NCI-H2196 (cell line): ENCODE measurements at regions not wholly inside any gene's neighbourhood (a gene's known extent, or its start where the extent isn't known, plus 50 kb on each side); places are given as distances from the start of the nearest gene placed in this dataset.
"Not testable (repeated sequence)": the region's sequence is repeated elsewhere in the genome, so short reads cannot be mapped to it uniquely, and the experiment has no call there.

Experiments
- DNase-seq: peaks from one replicate; lab custom pipeline; 2025; ENCODE audit not compliant: unreplicated experiment; lab: John Stamatoyannopoulos, UW

DNA sequence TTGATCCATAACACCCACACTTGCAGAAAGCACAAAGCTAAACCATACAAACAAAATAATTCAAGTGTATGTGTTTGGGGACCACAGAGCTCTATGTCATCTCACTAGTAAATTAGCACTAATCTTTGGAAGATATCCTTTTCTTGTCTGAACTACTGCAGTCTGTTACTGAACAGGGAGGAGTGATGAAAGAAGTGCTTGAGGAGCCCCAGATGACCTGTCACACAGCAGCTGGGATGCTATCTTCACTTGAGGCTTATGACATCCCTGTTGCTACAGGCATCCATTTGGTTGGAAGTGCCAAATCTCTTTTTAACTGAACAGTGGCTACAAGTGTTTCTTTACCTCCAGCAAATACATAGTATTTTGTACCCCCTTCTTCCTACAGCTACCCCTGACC is 386.3 kb upstream of the CHAC2 start:
- DNase-seq: no peak

DNA sequence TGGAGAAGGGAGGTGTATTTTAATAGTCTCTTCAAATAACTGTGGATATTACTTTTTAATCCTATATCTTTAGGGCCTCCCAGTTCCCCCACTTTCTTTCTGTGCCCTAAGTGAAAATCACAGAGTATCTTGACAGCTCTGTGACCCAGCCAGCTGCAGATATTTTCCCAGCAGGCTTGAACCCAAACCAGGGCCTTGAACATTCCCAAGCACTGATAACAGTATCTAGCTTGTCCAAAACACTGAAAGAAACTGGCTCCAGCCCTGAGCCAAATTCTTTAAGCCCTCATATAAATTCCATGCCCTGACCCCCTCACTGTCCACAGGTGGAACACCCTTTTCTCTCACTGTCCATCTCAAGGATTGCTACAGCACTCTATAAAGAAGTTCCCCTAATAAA is 388.1 kb upstream of the CHAC2 start:
- no peak for DNase-seq

DNA sequence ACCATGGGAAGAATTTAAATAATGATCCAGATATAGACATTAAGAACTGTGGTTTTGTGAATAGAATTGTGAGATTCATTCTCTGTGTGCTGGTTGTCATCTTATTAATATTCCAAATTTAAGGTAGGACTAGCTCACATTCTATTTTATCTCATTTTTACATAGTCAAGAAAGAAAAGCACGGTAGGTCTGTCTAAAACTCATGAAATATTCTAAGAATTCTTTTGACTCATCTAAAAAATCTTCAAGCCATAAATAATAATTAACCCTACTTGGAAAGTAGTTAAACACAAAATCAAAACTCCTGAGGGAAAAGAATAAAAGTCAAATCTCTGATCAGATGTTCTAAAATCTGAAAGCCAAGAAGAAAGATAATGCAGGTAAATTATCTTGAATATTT is 388.8 kb upstream of the CHAC2 start:
- DNase-seq: no peak

DNA sequence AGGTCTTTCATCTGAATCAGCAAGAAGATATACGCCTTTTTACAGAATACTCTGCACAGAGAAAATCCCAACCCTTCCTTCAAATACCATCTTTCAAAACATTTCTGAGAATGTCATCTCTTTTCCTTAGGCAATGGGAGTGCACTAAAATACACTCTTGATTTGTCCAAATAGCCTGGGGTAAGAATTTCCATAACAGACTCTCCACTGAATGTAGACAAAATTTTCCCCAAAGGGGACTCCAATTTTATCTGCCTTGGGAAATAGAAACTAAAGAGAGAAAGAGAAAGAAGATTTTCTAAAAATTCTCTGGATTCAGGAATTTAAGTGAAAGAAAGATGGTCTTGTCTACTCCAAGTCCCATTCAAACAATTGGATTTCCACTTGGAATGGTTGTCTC is 394.5 kb upstream of the CHAC2 start:
- DNase-seq: no peak

DNA sequence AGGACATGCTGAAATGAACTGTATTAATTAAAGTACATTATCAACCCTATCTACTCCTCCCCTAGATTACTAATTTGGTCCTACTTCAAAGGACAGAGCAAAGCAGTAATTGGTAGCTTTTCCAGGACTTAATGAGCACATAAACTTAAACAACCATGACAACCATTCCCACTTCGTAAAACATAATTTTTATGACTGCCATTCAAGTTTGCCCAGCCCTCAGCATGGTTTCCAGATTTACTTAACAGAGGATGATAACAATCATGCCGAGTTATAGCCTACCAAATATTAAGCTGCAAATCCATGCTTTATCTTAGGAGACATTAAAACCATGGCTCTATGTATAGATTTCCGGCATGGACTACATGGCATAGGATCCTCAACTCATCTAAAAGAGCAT is 401.1 kb upstream of the CHAC2 start:
- DNase-seq: no peak

DNA sequence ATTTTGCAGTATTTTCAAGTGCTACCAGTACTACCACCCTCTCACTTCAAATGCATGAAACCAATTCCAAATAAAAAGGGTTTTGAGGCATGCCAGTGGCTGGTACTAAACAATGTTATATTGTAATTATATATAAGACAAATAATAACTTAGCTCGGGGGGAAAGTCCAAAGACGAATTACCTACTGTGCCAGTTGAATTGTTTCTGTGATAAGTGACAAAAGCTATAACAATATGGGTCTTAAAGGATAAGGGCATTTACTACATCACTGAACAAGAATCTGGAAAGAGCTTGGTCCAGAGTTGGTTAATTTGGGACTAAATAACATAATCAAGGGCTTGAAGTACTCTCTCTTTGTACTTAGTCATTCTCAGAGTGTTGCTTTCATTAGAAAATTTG is 404.7 kb upstream of the CHAC2 start:
- DNase-seq: no peak

DNA sequence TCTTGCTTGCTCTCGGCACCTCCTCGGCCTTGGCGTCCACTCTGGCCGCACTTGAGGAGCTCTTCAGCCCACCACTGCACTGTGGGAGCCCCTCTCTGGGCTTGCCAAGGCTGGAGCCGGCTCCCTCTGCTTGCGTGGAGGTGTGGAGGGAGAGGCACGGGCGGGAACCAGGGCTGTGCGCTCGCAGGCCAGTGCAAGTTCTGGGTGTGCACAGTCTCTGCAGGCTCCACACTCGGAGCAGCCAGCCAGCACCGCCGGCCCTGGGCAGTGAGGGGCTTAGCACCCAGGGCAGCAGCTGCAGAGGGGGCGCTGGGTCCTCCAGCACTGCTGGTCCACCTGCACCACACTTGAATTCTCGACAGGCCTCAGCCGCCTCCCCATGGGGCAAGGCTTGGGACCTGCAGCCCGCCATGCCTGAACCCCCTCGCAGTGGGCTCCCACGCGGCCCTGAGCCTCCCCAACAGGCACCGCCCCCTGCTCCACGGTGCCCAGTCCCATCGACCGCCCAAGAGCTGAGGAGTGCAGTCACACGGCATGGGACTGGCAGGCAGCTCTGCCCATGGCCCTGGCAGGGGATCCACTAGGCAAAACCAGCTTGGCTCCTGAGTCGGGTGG is 411.2 kb upstream of the CHAC2 start:
- no peak for DNase-seq

DNA sequence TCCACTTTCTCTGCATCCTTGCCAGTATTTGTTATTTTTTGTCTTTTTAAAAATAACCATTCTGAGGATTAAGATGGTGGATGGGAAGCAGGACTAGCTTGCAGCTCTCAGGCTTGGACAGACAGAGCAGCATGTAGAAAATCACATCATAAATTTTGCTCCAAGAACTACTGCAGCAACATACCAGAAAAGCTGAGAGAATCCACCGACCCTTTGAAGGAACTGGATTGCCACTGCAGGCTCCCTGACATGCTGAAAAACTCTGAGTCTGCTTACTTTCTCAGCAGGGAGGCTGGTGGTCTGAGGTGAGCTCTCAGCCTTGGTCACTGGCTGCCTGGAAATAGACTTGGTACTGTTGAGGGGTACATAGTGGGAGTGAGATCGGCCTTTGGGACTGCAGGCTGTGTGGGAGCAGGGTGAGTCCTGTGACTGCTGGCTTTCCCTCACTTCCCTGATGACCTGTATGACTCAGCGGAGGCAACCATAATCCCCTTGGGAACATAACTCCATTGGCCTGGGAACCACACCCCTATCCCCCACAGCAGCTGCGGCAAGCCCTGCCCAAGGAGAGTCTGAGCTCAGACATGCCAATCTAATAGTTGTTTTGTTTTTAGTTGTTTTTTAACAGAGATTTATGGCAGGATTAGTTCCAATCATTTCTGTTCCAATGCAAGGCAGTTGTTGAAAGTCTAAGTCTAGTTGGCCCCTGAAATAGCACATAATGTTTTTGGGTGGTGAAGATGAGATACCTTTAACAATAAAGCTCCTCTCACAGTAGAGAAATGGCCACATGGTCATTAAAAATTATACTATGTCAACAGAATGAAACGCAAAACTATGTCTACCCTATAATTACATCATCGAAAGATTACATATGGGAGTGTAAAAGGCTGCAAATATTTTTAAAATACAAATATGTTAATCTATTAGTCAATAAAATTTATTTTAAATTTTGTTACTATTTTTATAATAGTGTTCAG is 414.2 kb upstream of the CHAC2 start:
- no peak for DNase-seq

DNA sequence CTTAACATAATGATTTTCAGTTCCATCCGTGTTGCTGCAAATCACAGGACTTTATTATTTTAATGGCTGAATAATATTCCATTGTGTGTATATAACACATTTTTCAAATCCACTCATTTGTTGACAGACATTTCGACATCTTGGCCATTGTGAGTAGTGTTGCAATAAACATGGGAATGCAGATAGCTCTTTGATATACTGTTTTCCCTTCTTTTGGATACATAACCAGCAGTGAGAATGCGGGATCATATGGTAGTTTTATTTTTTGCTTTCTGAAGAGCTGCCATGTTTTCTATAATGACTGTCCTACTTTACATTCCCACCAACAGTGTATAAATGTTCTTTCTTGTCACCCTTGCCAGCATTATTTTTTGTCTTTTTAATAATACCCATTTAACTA is 420.3 kb upstream of the CHAC2 start:
- DNase-seq: no peak

DNA sequence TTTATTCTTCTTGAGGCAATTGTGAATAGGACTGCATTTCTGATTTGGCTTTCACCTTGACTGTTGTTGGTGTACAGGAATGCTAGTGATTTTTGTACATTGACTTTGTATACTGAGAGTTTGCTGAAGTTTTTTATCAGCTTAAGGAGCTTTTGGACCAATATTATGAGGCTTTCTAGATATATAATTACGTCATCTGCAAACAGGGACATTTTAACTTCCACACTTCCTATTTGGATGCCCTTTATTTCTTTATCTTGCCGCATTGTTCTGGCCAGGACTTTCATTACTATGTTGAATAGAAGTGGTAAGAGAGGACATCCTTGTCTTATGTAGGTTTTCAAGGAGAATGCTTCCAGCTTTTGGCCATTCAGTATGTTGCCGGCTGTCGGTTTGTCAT is 425.4 kb upstream of the CHAC2 start:
- DNase-seq: no peak

DNA sequence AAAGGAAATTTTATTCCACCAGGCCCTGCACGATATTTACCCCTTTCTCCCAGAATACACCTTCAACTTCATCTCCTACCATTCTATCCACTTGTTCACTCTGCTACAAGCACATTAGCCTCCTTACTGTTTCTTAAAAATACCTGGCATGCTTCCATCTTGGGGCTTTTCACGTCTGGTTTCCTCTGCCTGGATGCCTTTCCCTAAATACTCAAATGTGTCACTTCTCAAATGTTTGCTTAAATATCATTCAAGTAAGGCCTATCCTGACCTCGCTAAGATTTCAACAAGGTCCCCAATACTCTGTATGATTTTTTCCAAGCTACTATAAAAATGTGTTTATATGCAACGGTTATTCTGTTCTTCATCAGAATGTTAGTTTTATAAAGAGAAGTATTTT is 433.0 kb upstream of the CHAC2 start:
- DNase-seq: no peak

DNA sequence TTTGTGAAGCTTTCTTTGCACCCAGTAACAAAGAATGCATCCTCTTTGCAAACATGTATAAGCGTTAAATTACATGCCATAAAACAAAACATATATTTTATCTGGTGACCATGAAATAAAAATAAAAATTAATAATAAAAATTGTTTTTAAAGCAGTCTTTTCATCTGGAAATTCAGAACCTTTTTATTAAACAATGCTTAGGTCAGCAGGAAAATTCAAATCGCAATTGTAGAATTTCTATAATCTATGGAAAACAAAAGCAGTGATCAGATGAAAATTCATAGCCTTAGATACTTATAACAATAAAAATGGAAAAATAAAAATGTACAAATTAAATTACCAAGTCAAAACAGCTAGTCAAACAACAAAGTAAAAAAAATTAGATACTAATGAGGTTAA is 435.9 kb upstream of the CHAC2 start:
- DNase-seq: no peak

DNA sequence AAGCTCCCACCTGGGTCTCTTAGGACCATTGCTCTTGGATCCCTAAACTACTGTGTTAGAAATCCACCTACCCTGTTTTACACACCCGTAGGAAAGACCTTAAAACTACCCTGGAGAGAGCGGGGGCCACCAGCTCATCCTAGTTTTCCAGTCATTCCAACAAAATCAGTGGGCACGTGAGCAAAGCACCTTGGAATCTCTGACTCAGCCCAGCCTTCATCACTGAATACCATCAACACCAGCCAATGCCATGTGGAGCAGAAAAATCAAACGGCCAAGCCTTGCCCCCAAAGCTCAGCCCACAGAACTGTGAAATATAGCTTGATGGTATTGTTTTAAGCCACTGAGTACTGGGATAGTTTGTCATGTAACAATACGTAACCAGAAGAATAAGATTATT is 449.7 kb upstream of the CHAC2 start:
- no peak for DNase-seq

DNA sequence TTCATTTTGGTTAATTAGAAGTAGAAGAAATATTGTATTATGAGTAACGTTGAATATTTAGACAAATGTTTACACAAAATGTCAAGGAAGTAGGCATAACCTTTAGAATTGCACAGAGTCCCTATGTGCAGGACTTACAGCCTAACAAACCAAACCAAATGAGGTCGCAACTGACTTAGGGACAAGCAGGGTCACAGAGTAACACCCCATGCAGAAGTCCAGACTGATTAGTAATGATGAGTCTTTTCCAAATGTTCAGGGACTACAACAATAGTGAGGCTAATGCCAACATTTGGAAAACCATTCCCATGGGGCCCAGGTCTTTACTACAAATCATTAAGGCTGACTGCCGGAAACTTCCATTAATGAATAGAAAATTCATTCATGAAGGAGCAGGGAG is 452.5 kb upstream of the CHAC2 start:
- DNase-seq: no peak

DNA sequence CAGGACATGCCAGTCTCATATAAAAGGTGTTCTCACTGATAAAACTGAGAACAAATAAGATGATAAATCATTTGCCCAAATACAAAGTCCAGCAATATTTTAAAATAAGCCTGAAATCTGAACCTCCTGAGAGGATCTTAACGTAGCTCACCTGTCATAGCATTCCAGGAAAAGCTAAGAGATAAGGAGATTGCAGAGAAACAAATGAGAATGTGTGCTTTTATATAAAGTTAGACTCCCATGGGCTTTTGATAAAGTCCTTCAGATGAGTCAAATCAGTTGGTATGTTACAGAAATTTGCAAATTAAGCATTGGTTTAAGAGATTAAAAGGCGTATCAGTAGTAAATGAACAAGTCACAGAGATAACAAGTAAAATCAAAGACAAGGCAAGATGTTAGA is 452.9 kb upstream of the CHAC2 start:
- no peak for DNase-seq

DNA sequence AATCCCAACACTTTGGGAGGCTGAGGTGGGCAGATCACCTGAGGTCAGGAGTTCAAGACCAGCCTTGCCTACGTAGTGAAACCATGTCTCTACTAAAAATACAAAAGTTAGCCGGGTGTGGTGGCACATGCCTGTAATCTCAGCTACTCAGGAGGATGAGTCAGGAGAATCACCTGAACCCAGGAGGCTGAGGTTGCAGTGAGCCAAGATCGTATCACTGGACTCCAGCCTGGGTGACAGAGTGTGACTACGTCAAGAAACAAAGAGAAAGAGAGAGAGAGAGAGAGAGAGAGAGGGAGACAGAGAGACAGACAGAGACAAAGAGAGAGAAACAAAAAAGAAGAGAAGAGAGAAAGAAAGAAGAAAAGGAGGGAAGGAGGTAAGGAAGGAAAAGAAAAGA is 454.0 kb upstream of the CHAC2 start:
- DNase-seq: not testable (repeated sequence)

DNA sequence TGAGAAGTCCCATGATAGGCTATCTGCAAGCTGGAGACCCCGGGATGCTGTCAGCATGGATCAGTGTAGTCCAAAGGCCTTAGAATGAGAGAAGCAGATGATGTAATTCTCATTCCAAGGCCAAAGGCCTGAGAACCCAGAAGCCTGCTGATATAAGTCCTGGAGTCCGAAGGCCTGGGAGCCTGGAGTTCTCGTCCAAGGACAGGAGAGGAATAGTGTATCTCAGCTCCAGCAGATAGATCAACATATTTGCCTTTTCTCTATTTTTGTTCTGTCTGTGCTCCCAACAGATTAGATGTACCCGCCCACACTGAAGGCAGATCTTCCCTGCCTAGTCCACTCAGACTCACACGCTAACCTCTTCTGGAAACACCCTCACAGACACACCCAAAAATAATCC is 454.9 kb upstream of the CHAC2 start:
- DNase-seq: no peak

DNA sequence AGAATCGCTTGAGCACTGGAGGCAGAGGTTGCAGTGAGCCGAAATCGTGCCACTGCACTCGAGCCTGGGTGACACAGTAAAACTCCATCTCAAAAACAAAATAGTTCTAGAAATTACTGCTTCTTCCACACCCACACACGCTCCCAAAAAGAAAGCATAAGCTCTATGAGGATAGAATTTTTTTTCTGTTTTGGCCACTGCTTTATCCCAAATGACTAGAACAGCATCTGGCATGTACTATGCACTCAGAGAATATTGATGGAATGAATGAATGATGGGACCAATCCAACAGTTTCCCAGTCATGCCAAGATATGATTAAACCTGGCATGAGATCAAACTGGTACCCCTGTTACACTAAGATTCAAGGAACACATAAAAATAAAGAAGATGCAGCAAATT is 455.4 kb upstream of the CHAC2 start:
- no peak for DNase-seq

DNA sequence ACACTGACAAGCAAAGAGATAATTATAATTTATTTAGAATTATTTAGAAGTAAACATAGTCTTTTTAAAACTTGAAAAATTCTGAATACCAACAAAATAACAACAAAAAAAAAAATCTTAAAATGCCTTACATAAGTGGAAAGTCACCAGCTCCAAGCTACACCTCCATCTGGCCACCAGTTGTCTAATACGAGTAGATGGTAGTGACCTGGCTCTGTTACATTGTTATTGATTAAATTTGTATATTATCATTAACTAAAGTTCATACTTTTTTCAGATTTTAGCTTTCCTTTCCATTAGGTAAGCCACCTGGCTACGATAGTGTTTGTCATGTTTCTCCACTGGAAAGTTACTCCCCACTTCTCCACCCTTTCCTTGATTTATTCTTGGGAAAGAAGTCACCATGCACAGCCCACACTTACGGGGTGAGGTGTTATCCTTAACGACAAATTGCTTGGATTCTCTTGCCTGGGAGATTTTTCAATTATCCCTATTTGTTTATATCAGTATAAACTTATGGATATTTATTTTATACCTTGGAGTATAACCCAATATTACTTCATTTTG is 464.5 kb upstream of the CHAC2 start:
- no peak for DNase-seq

DNA sequence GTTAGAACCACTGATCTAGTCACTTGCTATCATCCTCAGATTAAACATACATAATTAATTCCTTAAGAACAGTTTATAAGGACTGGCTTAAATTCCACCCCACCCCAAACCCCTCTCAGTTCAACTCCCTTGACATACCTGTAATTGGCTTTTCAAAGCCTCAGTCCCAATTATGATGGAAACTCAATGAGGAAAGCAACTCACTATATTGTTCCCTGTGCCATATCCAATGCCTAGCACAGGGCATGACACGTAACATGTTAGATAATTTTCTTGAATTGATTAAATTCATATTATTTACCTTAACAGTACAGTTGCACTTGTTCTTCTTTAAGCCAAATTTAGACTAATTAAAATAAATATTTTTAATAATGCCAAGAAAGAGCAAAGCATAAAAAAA is 465.1 kb upstream of the CHAC2 start:
- DNase-seq: no peak

DNA sequence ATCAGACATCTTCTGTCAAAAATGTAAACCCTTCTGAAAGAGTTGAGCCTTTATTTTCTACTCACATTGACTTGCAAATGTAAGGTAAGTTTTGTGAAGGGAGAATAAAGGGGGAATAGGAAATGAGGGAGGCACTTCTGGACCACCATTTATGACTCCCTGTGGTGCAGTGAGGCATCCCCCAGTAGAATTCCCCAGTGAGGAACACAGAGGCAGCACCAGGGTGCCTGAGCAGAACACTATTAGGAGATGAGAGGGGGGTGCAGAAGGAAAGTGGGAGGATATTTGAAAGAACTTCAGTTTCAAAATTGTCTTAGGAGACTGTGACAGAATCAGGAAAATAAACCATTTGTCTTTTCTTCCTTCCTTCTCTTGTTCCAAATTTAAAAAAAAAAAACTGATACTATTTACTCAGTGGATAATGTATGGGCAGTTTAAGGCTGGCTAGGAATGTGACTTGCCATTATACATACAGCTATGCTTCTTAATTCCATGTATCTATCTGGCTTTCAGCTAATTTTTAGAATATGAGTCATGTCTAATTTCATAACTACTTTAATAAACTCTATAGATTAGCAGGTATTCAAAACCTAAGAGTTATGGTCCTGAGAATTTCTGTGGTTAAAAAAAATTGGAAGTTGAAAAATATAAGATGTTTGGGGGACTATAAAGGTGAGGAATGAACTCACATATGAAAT is 478.1 kb upstream of the CHAC2 start:
- DNase-seq: no peak

DNA sequence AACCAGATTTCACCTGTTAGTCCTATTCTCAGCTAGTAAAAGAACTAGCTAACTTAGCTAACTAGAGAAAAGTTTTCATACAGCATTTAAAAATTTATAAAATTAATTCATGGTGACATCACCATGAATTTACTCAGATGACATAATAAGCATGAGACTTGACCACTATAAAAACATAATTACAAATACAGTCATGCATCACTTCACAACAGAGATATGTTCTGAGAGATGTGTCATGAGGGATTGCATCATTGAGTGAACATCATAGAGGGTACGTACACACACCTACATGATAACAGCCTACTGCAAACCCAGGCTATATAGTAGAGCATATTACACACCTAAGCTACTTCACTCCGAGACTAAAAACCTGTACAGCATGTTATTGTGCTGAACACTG is 481.3 kb upstream of the CHAC2 start:
- DNase-seq: no peak
